AG09309 (cell line): ENCODE measurements at regions not wholly inside any gene's neighbourhood (a gene's known extent, or its start where the extent isn't known, plus 50 kb on each side); places are given as distances from the start of the nearest gene placed in this dataset.

ENCODE experiments used
- DNase-seq: peaks from one replicate; pipeline ENCODE4 v3.0.0-alpha.2; 2010; ENCODE audit warnings: low read depth
- H3K4me3 ChIP-seq: 2 replicates; pipeline ENCODE4 v1.5.1; 2011; ENCODE audit warnings: mild to moderate bottlenecking, low read depth, low read length, moderate library complexity; ENCODE audit not compliant: control insufficient read depth
- CTCF ChIP-seq: IDR thresholded peaks from 2 replicates; pipeline ENCODE4 v1.5.1; 2011; ENCODE audit warnings: mild to moderate bottlenecking, low read depth, low read length, inconsistent platforms; ENCODE audit not compliant: insufficient read depth, control insufficient read depth; ENCODE audit errors: missing control alignments

GRCh38 chr5:53814819-53815218 lies 254.4 kb downstream of the NDUFS4 start:
- TF ChIP-seq CTCF = no peak
- DNase-seq = no peak
- no peak overlapping the region for H3K4me3 ChIP-seq

GRCh38 chr5:53815471-53815870 lies 255.0 kb downstream of the NDUFS4 start:
- DNase-seq = no peak
- no peak overlapping the region for H3K4me3 ChIP-seq
- no peak for TF ChIP-seq CTCF

GRCh38 chr5:53817183-53817582 lies 256.7 kb downstream of the NDUFS4 start:
- no peak overlapping the region for H3K4me3 ChIP-seq
- TF ChIP-seq CTCF = no peak
- DNase-seq = no peak

- H3K4me3 ChIP-seq = no peak overlapping the region
- TF ChIP-seq CTCF = no peak
- DNase-seq = no peak
Measured at GRCh38 chr5:53819482-53819881, 259.0 kb downstream of the NDUFS4 start.

GRCh38 chr5:53820119-53820801 lies 259.8 kb downstream of the NDUFS4 start:
- no peak overlapping the region for H3K4me3 ChIP-seq
- no peak for DNase-seq
- no peak for TF ChIP-seq CTCF

- DNase-seq = no peak
- no peak for TF ChIP-seq CTCF
Measured at GRCh38 chr5:53820802-53821171, 260.3 kb downstream of the NDUFS4 start.

More at GRCh38 chr5:53820802-53821171, 260.3 kb downstream of the NDUFS4 start:
- H3K4me3 ChIP-seq = no peak overlapping the region
